COLO668 (cell line): ENCODE measurements at regions not wholly inside any gene's neighbourhood (a gene's known extent, or its start where the extent isn't known, plus 50 kb on each side); places are given as distances from the start of the nearest gene placed in this dataset.

Experiments
- DNase-seq: peaks from one replicate; lab custom pipeline; 2025; ENCODE audit not compliant: unreplicated experiment; lab: John Stamatoyannopoulos, UW

- no peak for DNase-seq
These were observed 198.7 kb upstream of the LUZP2 start for GRCh38 chr11:24298146-24298545.

GRCh38 chr11:24311974-24312373 is 184.9 kb upstream of the LUZP2 start:
- no peak for DNase-seq

GRCh38 chr11:24312464-24313238 is 184.2 kb upstream of the LUZP2 start:
- DNase-seq: no peak

- DNase-seq: no peak
These were observed 175.6 kb upstream of the LUZP2 start for GRCh38 chr11:24321229-24321628.

GRCh38 chr11:24324211-24324610 is 172.6 kb upstream of the LUZP2 start:
- DNase-seq: no peak

GRCh38 chr11:24344222-24344621 is 152.6 kb upstream of the LUZP2 start:
- DNase-seq: no peak

GRCh38 chr11:24348908-24349307 is 147.9 kb upstream of the LUZP2 start:
- no peak for DNase-seq

GRCh38 chr11:24351179-24351578 is 145.7 kb upstream of the LUZP2 start:
- DNase-seq: no peak

- no peak for DNase-seq
These were observed 140.4 kb upstream of the LUZP2 start for GRCh38 chr11:24356501-24356900.

GRCh38 chr11:24357620-24358410 is 139.0 kb upstream of the LUZP2 start:
- DNase-seq: no peak

- no peak for DNase-seq
These were observed 124.4 kb upstream of the LUZP2 start for GRCh38 chr11:24372491-24372890.

GRCh38 chr11:24373516-24373915 is 123.3 kb upstream of the LUZP2 start:
- no peak for DNase-seq

- no peak for DNase-seq
These were observed 121.5 kb upstream of the LUZP2 start for GRCh38 chr11:24375351-24375750.

- no peak for DNase-seq
These were observed 120.9 kb upstream of the LUZP2 start for GRCh38 chr11:24375931-24376330.

- no peak for DNase-seq
These were observed 113.7 kb upstream of the LUZP2 start for GRCh38 chr11:24383137-24383536.

GRCh38 chr11:24384240-24384639 is 112.6 kb upstream of the LUZP2 start:
- DNase-seq: no peak

- no peak for DNase-seq
These were observed 110.1 kb upstream of the LUZP2 start for GRCh38 chr11:24386546-24387397.

GRCh38 chr11:24389575-24389974 is 107.3 kb upstream of the LUZP2 start:
- no peak for DNase-seq

GRCh38 chr11:24390016-24390415 is 106.8 kb upstream of the LUZP2 start:
- no peak for DNase-seq

GRCh38 chr11:24390762-24391161 is 106.1 kb upstream of the LUZP2 start:
- no peak for DNase-seq

- DNase-seq: no peak
These were observed 105.7 kb upstream of the LUZP2 start for GRCh38 chr11:24391167-24391566.
